ENCODE measurements at regions not wholly inside any gene's neighbourhood (a gene's known extent, or its start where the extent isn't known, plus 50 kb on each side); places are given as distances from the start of the nearest gene placed in this dataset.

- no peaks in the 10 kb centered on the region for H3K27me3 ChIP-seq (ENCODE audit: control insufficient read depth in 4 of 4, insufficient read depth in 4 of 4, low read length in 3 of 4)
- no peak overlapping the region for H3K27ac ChIP-seq (ENCODE audit: low read depth in 1 of 2, low read length in 2 of 2)
- WGBS: 85% methylated on average over 1 of the region's 1 CpG
- H3K36me3 ChIP-seq (ENCODE audit: control insufficient read depth in 4 of 4, insufficient read depth in 3 of 4, low read depth in 1 of 4, low read length in 3 of 4): no peaks in the 10 kb centered on the region
- H3K9me3 ChIP-seq (ENCODE audit: control insufficient read depth in 4 of 4, low read length in 3 of 4): peaks cover 0 to 4% (median 1%) of the 10 kb centered on the region in 4 donors
- no peak overlapping the region for H3K9ac ChIP-seq (ENCODE audit: low read depth in 1 of 2, low read length in 2 of 2)
- no peak overlapping the region for H3K4me3 ChIP-seq (ENCODE audit: low read depth in 1 of 3, low read length in 3 of 3)
- no peaks in the 10 kb centered on the region for H3K4me1 ChIP-seq (ENCODE audit: control insufficient read depth in 4 of 4, insufficient read depth in 4 of 4, low read length in 3 of 4)
- no peak for DNase-seq (ENCODE audit: low spot score)
- TF ChIP-seq GABPA (IDR thresholded peaks at IDR 0.05 in 1 of 2, conservative IDR thresholded peaks at IDR 0.05 in 1 of 2) (no peak), SP1 (IDR thresholded peaks at IDR 0.05) (no peak), RAD21 (IDR thresholded peaks at IDR 0.05) (no peak), CTCF (IDR thresholded peaks at IDR 0.05; ENCODE audit: low read depth, low read length, missing input control) (no peak), ATF3 (IDR thresholded peaks at IDR 0.05) (no peak)
These were observed 401.7 kb upstream of the AUTS2 start for GRCh38 chr7:69196593-69196992.

- Histone ChIP-seq H3K4me1 (ENCODE audit: control insufficient read depth in 4 of 4, insufficient read depth in 4 of 4, low read length in 3 of 4) (no peaks in the 10 kb centered on the region), H3K27ac (ENCODE audit: low read depth in 1 of 2, low read length in 2 of 2) (no peak overlapping the region), H3K9ac (ENCODE audit: low read depth in 1 of 2, low read length in 2 of 2) (no peak overlapping the region), H3K9me3 (ENCODE audit: control insufficient read depth in 4 of 4, low read length in 3 of 4) (peaks cover 0 to 4% (median 1%) of the 10 kb centered on the region in 4 donors), H3K27me3 (ENCODE audit: control insufficient read depth in 4 of 4, insufficient read depth in 4 of 4, low read length in 3 of 4) (no peaks in the 10 kb centered on the region), H3K4me3 (ENCODE audit: low read depth in 1 of 3, low read length in 3 of 3) (no peak overlapping the region), H3K36me3 (ENCODE audit: control insufficient read depth in 4 of 4, insufficient read depth in 3 of 4, low read depth in 1 of 4, low read length in 3 of 4) (no peaks in the 10 kb centered on the region)
- no peak for TF ChIP-seq NR2F2 (IDR thresholded peaks at IDR 0.05)
- no peak for TF ChIP-seq ZBTB33 (IDR thresholded peaks at IDR 0.05)
- no peak for TF ChIP-seq CTCF (IDR thresholded peaks at IDR 0.05; ENCODE audit: low read depth, low read length, missing input control)
- no peak for TF ChIP-seq FOXA1 (IDR thresholded peaks at IDR 0.05)
- no peak for TF ChIP-seq EGR1 (IDR thresholded peaks at IDR 0.05; ENCODE audit: low read depth in 2 of 2)
- no peak for TF ChIP-seq HNF4A (conservative IDR thresholded peaks at IDR 0.05)
- TF ChIP-seq RXRA (IDR thresholded peaks at IDR 0.05): no peak
- TF ChIP-seq JUND (IDR thresholded peaks at IDR 0.05): no peak
- TF ChIP-seq SP1 (IDR thresholded peaks at IDR 0.05): no peak
- no peak for TF ChIP-seq REST (IDR thresholded peaks at IDR 0.05)
- no peak for TF ChIP-seq ATF3 (IDR thresholded peaks at IDR 0.05)
- no peak for TF ChIP-seq FOXA2 (IDR thresholded peaks at IDR 0.05)
- TF ChIP-seq YY1 (IDR thresholded peaks at IDR 0.05): no peak
- no peak for TF ChIP-seq MAX (IDR thresholded peaks at IDR 0.05)
- WGBS: 94% methylated on average over 1 of the region's 1 CpG
- DNase-seq (ENCODE audit: low spot score): no peak
These were observed 400.0 kb upstream of the AUTS2 start for GRCh38 chr7:69198250-69198649.
